SK-MEL-5 (cell line): ENCODE measurements at regions not wholly inside any gene's neighbourhood (a gene's known extent, or its start where the extent isn't known, plus 50 kb on each side); places are given as distances from the start of the nearest gene placed in this dataset.

Experiments used
- DNase-seq: peaks from one replicate; pipeline ENCODE4 v3.0.0-alpha.2; 2016; ENCODE audit warnings: low read depth, low spot score
- in situ Hi-C: cut with HindIII; loops from 2 replicates; pipeline ENCODE4 v1.10.0; 2016; ENCODE audit warnings: low sequenced_read_pairs, high pct_unique_total_duplicates, low pct_unique_long_range_greater_than_20kb

GRCh38 chr5:118040496-118040895 is 947.9 kb downstream of the DTWD2 start:
- no peak for DNase-seq
- in situ Hi-C loops, result no loop called here

GRCh38 chr5:118033686-118034338 is 954.5 kb downstream of the DTWD2 start:
- no peak for DNase-seq
- in situ Hi-C loops, result no loop called here

- in situ Hi-C loops, result no loop called here
- DNase-seq, result no peak
These were observed 958.5 kb downstream of the DTWD2 start for GRCh38 chr5:118029807-118030206.

- no peak for DNase-seq
- in situ Hi-C loops, result no loop called here
These were observed 966.3 kb downstream of the DTWD2 start for GRCh38 chr5:118022062-118022461.

GRCh38 chr5:118017536-118017935 is 970.8 kb downstream of the DTWD2 start:
- no peak for DNase-seq
- in situ Hi-C loops, result no loop called here

- in situ Hi-C loops, result no loop called here
- DNase-seq, result no peak
These were observed 972.0 kb downstream of the DTWD2 start for GRCh38 chr5:118016396-118016795.

- in situ Hi-C loops, result no loop called here
- DNase-seq, result no peak
These were observed 972.8 kb downstream of the DTWD2 start for GRCh38 chr5:118015511-118015910.

- in situ Hi-C loops, result no loop called here
- DNase-seq, result no peak
These were observed 978.5 kb downstream of the DTWD2 start for GRCh38 chr5:118009741-118010297.

- DNase-seq, result no peak
- in situ Hi-C loops, result no loop called here
These were observed 979.6 kb downstream of the DTWD2 start for GRCh38 chr5:118008779-118009178.

GRCh38 chr5:118007262-118007661 is 981.1 kb downstream of the DTWD2 start:
- in situ Hi-C loops, result no loop called here
- DNase-seq, result peak; percentile 35

GRCh38 chr5:118006219-118006618 is 982.1 kb downstream of the DTWD2 start:
- DNase-seq, result no peak
- in situ Hi-C loops, result no loop called here

GRCh38 chr5:117999939-118000549 is 988.3 kb downstream of the DTWD2 start:
- no peak for DNase-seq
- in situ Hi-C loops, result no loop called here

- no peak for DNase-seq
These were observed 1005.7 kb downstream of the DTWD2 start for GRCh38 chr5:117982691-117983090.

GRCh38 chr5:117973785-117974184 is 1014.6 kb downstream of the DTWD2 start:
- DNase-seq, result no peak
- in situ Hi-C loops, result no loop called here

More at GRCh38 chr5:117982691-117983090, 1005.7 kb downstream of the DTWD2 start:
- in situ Hi-C loops, result no loop called here

GRCh38 chr5:117955831-117956230 is 1032.5 kb downstream of the DTWD2 start:
- DNase-seq, result no peak
- in situ Hi-C loops, result no loop called here

- DNase-seq, result no peak
- in situ Hi-C loops, result no loop called here
These were observed 1034.0 kb downstream of the DTWD2 start for GRCh38 chr5:117954331-117954730.

- no peak for DNase-seq
- in situ Hi-C loops, result no loop called here
These were observed 1035.1 kb downstream of the DTWD2 start for GRCh38 chr5:117953272-117953671.

- in situ Hi-C loops, result no loop called here
- no peak for DNase-seq
These were observed 1040.5 kb downstream of the DTWD2 start for GRCh38 chr5:117947836-117948235.

GRCh38 chr5:117947121-117947520 is 1041.2 kb downstream of the DTWD2 start:
- in situ Hi-C loops, result no loop called here
- no peak for DNase-seq
